GM04503 (cell line): ENCODE measurements at regions not wholly inside any gene's neighbourhood (a gene's known extent, or its start where the extent isn't known, plus 50 kb on each side); places are given as distances from the start of the nearest gene placed in this dataset.

Source experiments
- DNase-seq: peaks from one replicate; pipeline ENCODE4 v3.0.0-alpha.2; 2012; ENCODE audit warnings: low read depth

- DNase-seq: no peak
These were observed 75.0 kb upstream of the HECTD2 start for GRCh38 chr10:91335147-91335546.

DNA sequence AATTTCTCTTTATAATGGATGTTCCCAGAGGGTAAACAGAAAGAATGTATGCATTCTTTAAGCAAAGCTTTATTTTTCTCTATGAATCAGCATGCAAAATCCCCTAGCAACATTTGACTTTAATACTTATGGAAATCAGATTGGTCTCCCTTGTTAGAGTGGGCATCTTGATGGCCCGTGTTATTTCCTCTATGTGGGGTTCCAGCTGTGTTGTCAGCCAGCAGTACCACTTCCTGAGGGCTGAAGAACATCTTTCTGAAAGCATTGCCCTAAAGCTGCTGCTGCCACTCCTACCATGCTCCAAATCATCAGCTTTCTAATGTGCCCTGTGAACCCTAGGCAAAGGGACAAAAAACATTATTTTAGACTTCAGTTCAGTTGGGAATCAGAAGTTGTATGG, 70.4 kb upstream of the HECTD2 start:
- no peak for DNase-seq

GRCh38 chr10:91340613-91341362, 69.4 kb upstream of the HECTD2 start:
- DNase-seq: peak; percentile 93

GRCh38 chr10:91341686-91342085, 68.5 kb upstream of the HECTD2 start:
- no peak for DNase-seq

- no peak for DNase-seq
These were observed 67.1 kb upstream of the HECTD2 start for GRCh38 chr10:91343010-91343409.

DNA sequence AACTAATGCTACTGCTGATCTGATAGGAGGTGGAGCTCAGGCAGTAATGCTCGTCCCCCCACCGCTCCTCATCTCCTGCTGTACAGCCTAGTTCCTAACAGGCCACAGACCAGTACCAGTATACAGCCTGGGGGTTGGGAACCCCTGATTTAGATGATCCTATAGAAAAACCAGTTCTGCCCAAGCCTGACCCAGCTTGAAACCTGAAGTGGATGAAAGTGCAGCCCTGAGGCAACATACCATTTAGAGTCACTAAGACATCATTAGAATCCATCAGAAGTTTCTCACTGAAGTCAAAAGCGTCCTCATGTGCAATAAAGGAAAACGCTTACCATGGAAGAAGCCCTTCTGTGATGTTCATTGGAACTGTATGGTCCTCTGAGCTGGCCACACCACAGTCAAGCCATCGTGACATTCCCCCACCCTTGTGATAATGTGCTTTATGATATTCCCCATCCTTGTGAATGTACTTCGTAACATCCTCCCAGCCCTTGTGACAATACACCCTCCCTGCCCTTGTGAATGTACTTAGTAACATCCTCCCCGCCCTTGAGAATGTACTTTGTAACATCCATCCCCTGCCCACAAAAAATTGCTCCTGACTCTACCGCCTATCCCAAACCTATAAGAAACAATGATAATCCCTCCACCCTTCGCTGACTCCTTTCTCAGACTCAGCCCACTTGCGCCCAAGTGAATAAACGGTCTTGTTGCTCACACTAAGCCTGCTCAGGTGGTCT, 65.9 kb upstream of the HECTD2 start:
- DNase-seq: no peak

DNA sequence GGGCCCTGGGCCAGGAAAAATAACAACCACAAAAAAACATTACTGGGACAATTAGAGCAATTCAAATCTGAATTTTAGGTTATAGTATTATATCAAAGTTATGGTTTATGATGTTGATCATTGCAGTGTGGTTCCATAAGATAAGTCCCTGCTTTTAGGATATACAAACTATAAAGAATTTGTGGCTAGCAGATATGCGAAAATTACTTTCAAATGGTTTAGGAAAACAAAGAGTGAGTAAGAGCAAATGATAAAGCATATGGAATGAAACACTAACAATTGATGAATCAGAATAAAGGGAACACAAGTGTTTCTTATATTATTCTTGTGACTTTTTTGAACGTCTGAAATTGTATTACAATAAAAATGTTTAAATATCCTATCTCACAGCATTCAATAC, 64.4 kb upstream of the HECTD2 start:
- DNase-seq: no peak

- no peak for DNase-seq
These were observed 62.6 kb upstream of the HECTD2 start for GRCh38 chr10:91347529-91347928.

- DNase-seq: peak; percentile 94
These were observed 60.8 kb upstream of the HECTD2 start for GRCh38 chr10:91349381-91349780.

- no peak for DNase-seq
These were observed 59.5 kb upstream of the HECTD2 start for GRCh38 chr10:91350651-91351081.

DNA sequence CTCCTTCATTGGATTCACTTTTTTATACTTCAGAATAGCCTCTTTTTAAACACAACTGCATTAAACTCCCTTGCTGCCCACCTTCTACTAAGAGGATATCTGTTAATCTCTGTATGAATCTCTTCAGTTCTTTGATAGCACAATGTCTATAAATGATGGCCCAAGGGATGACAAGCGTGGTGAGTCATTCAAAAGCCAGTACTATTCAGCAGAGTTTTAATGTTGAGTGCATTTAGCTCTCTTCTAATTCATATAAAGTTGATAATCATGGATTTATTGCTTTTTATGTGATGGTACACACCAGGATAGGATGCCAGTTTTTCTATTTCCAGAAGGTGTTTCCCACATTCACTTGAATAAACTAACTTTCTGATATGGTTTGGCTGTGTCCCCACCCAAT, 57.4 kb upstream of the HECTD2 start:
- DNase-seq: no peak

GRCh38 chr10:91354166-91355075, 55.7 kb upstream of the HECTD2 start:
- no peak for DNase-seq

DNA sequence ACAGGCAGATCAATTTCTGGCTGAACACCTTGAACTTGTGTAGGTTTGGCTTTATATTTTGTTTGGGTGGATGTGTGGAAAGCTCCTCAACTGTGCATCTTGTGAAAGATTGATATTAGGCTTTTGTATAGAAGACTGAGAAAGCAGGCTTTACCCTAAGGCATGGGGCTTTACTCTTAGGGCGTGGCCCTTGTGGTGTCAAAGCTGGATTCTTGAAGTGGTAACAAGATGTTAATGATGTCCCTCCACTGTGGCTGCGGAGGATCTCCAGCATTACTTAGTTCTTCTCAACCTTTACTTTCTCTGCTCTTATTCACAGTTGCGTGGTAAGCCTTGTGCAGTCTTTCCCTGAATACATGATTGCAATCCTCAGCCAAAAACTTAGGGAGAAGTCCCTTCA, 54.1 kb upstream of the HECTD2 start:
- no peak for DNase-seq

GRCh38 chr10:91357497-91357896, 52.6 kb upstream of the HECTD2 start:
- no peak for DNase-seq
